ENCODE measurements at regions not wholly inside any gene's neighbourhood (a gene's known extent, or its start where the extent isn't known, plus 50 kb on each side); places are given as distances from the start of the nearest gene placed in this dataset.

GRCh38 chr4:106609917-106610316 is 241.3 kb upstream of the GIMD1 start:
- Histone ChIP-seq H3K27ac (ENCODE audit: low read length) (no peak overlapping the region), H3K9me3 (replicated peaks; ENCODE audit: insufficient read depth, low read length) (no peaks in the 10 kb centered on the region), H3K27me3 (replicated peaks; ENCODE audit: insufficient read depth, low read length) (no peaks in the 10 kb centered on the region), H3K9me2 (replicated peaks; ENCODE audit: insufficient read depth, low read length) (no peaks in the 10 kb centered on the region), H2AFZ (ENCODE audit: low read length) (no peak overlapping the region), H3K4me1 (ENCODE audit: low read length) (no peaks in the 10 kb centered on the region), H3F3A (ENCODE audit: insufficient read depth, low read length) (no peaks in the 10 kb centered on the region), H3K9ac (ENCODE audit: low read length) (no peak overlapping the region), H3K79me2 (ENCODE audit: low read length) (no peaks in the 10 kb centered on the region), H3K36me3 (replicated peaks; ENCODE audit: insufficient read depth, low read length) (no peaks in the 10 kb centered on the region), H3K4me3 (ENCODE audit: low read length) (no peak overlapping the region), H4K20me1 (ENCODE audit: insufficient read depth, low read length) (no peaks in the 10 kb centered on the region), H3K4me2 (ENCODE audit: low read depth, low read length) (no peak overlapping the region)
- TF ChIP-seq EZH2 (optimal IDR thresholded peaks at IDR 0.05; ENCODE audit: low read depth, low read length) (no peak), EZH2phosphoT487 (IDR thresholded peaks at IDR 0.05; ENCODE audit: low read length) (no peak), CTCF (IDR thresholded peaks at IDR 0.05; ENCODE audit: low read length) (no peak)
- no peak for DNase-seq

- Histone ChIP-seq H3K9me3 (replicated peaks; ENCODE audit: insufficient read depth, low read length) (no peaks in the 10 kb centered on the region), H3K79me2 (ENCODE audit: low read length) (no peaks in the 10 kb centered on the region), H3K4me2 (ENCODE audit: low read depth, low read length) (no peak overlapping the region), H2AFZ (ENCODE audit: low read length) (no peak overlapping the region), H3K4me1 (ENCODE audit: low read length) (no peaks in the 10 kb centered on the region), H3K9me2 (replicated peaks; ENCODE audit: insufficient read depth, low read length) (no peaks in the 10 kb centered on the region), H3K4me3 (ENCODE audit: low read length) (no peak overlapping the region), H4K20me1 (ENCODE audit: insufficient read depth, low read length) (no peaks in the 10 kb centered on the region), H3K9ac (ENCODE audit: low read length) (no peak overlapping the region), H3K36me3 (replicated peaks; ENCODE audit: insufficient read depth, low read length) (no peaks in the 10 kb centered on the region), H3K27me3 (replicated peaks; ENCODE audit: insufficient read depth, low read length) (no peaks in the 10 kb centered on the region), H3F3A (ENCODE audit: insufficient read depth, low read length) (no peaks in the 10 kb centered on the region), H3K27ac (ENCODE audit: low read length) (no peak overlapping the region)
- TF ChIP-seq CTCF (IDR thresholded peaks at IDR 0.05; ENCODE audit: low read length) (no peak), EZH2phosphoT487 (IDR thresholded peaks at IDR 0.05; ENCODE audit: low read length) (no peak), EZH2 (optimal IDR thresholded peaks at IDR 0.05; ENCODE audit: low read depth, low read length) (no peak)
- no peak for DNase-seq
Observed at GRCh38 chr4:106607558-106607957, 239.0 kb upstream of the GIMD1 start.

- no peaks in the 10 kb centered on the region for H3F3A ChIP-seq (ENCODE audit: insufficient read depth, low read length)
- H3K4me2 ChIP-seq (ENCODE audit: low read depth, low read length): no peak overlapping the region
- no peak overlapping the region for H3K4me3 ChIP-seq (ENCODE audit: low read length)
- H4K20me1 ChIP-seq (ENCODE audit: insufficient read depth, low read length): no peaks in the 10 kb centered on the region
- no peak overlapping the region for H3K27ac ChIP-seq (ENCODE audit: low read length)
- no peak for DNase-seq
- no peak overlapping the region for H3K9ac ChIP-seq (ENCODE audit: low read length)
- no peaks in the 10 kb centered on the region for H3K79me2 ChIP-seq (ENCODE audit: low read length)
- H3K27me3 ChIP-seq (replicated peaks; ENCODE audit: insufficient read depth, low read length): no peaks in the 10 kb centered on the region
- TF ChIP-seq EZH2phosphoT487 (IDR thresholded peaks at IDR 0.05; ENCODE audit: low read length) (no peak), EZH2 (optimal IDR thresholded peaks at IDR 0.05; ENCODE audit: low read depth, low read length) (no peak), CTCF (IDR thresholded peaks at IDR 0.05; ENCODE audit: low read length) (no peak)
- H3K36me3 ChIP-seq (replicated peaks; ENCODE audit: insufficient read depth, low read length): no peaks in the 10 kb centered on the region
- H3K9me2 ChIP-seq (replicated peaks; ENCODE audit: insufficient read depth, low read length): no peaks in the 10 kb centered on the region
- no peak overlapping the region for H2AFZ ChIP-seq (ENCODE audit: low read length)
- H3K9me3 ChIP-seq (replicated peaks; ENCODE audit: insufficient read depth, low read length): no peaks in the 10 kb centered on the region
- H3K4me1 ChIP-seq (ENCODE audit: low read length): no peaks in the 10 kb centered on the region
Observed at GRCh38 chr4:106604319-106605051, 235.9 kb upstream of the GIMD1 start.

All from MM.1S (cell line).